HG03097 (cell line): ENCODE measurements at regions not wholly inside any gene's neighbourhood (a gene's known extent, or its start where the extent isn't known, plus 50 kb on each side); places are given as distances from the start of the nearest gene placed in this dataset.
"Not testable (repeated sequence)": the region's sequence is repeated elsewhere in the genome, so short reads cannot be mapped to it uniquely, and the experiment has no call there.

ENCODE experiments used
- ATAC-seq: cut with Tn5 transposase; IDR thresholded peaks from one replicate; pipeline ENCODE4 v1.9.1; 2021; ENCODE audit not compliant: unreplicated experiment, low FRiP score

DNA sequence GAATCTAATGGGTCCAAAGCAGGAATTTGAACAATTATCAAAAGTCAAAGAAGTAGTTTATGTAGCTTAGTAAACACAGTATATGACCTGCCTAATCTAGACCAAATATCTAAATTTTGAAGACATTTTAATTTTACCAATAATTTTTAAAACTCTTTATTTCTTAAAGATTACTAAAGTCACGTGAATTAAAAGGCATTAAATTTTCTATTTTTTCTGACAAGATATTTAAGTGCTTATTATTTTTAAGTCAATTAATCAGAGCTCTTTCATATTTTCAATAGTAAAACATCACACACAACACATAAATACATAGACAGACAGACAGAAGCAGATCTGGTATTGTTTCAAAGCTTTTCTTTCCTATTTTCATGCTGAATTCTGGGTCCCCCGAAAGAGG is 89.5 kb downstream of the ZNF467 start:
- ATAC-seq: no peak

DNA sequence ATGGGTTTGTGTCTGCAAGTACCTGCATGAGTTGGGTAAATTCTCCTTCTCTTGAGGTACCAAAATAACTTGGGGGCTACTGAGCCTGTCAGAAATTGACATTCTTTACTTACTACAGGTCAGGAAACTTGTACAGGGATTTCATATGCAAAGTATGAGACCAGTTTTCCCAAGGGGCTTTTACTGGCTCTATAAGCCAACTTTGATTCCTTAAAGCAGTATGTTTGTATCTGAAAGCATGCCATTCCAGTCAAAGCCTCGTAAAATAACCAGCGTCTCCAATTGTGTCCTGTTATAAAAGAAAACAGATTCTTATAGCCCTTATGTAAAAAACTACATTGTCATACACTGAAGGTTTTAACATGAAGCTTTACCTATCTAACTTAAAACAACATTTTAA is 90.2 kb downstream of the ZNF467 start:
- ATAC-seq: no peak

DNA sequence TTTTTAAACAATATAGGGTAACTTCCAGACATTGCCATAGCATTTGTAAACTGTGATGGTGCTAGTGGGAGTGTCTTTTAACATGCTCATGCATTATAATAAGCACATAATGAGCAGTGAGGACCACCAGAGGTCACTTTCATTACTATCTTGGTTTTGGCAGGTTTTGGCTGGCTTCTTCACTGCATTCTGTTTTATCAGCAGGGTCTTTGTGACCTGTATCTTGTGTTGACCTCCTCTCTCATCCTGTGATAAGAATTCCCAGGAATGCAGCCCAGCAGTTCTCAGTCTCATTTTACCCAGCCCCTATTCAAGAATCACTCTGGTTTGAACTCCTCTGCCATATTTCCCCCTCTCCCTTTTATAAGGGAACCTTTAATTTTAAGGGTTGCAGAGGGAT is 91.3 kb downstream of the ZNF467 start:
- ATAC-seq: no peak

DNA sequence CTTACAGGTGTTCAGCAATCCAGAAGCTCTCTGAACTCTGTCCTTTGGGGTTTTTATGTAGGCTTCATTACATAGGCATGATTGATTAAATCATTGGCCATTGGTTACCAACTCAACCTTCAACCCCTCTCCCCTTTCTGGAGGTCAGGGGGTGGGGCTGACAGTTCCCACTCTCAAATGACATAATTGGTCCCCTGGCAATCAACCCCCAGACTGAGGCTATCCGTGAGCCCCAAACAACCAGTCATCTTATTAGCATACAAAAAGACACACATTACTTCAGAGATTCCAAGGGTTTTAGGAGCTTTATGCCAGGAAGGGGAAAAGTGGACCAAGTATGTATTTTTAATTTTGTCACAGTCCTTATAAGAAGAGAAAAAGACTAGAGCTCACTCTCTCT is 92.1 kb downstream of the ZNF467 start:
- no peak for ATAC-seq

DNA sequence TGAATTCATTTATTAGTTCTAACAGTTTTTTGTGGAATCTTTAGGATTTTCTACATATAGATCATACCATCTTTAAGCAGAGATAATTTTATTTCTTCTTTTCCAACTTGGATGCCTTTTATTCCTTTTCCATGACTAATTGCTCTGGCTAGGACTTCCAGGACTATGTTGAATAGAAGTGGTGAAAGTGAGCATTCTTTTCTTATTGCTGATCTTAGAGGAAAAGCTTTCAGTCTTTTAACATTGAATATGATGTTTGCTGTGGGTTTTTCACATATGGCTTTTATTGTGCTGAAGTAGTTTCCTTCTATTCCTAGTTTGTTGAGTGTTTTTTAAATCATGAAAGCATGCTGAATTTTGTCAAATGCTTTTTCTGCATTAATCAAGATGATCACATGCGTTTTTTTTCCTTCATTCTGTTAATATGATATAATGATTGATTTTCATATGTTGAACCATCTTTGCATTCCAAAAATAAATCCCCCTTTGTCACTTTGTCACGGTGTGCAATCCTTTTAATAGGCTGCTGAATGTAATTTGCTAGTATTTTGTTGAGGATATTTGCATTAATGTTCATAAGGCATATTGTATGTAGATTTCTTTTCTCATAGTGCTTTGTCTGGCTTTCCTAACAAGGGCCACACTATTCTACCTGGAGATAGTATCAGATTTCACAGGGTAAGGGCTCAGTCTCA is 92.9 kb downstream of the ZNF467 start:
- no peak for ATAC-seq

DNA sequence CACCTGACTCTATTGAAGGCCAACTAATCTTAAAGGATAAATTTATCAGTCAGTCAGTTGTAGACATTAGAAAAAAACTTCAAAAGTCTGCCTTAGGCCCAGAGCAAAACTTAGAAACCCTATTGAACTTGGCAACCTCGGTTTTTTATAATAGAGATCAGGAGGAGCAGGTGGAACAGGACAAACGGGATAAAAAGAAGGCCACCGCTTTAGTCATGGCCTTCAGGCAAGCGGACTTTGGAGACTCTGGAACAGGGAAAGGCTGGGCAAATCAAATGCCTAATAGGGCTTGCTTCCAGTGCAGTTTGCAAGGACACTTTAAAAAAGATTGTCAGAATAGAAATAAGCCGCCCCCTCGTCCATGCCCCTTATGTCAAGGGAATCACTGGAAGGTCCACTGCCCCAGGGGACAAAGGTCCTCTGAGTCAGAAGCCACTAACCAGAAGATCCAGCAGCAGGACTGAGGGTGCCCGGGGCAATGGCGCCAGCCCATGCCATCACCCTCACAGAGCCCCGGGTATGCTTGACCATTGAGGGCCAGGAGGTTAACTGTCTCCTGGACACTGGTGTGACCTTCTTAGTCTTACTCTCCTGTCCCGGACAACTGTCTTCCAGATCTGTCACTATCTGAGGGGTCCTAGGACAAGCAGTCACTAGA is 98.5 kb downstream of the ZNF467 start:
- not testable (repeated sequence) for ATAC-seq

DNA sequence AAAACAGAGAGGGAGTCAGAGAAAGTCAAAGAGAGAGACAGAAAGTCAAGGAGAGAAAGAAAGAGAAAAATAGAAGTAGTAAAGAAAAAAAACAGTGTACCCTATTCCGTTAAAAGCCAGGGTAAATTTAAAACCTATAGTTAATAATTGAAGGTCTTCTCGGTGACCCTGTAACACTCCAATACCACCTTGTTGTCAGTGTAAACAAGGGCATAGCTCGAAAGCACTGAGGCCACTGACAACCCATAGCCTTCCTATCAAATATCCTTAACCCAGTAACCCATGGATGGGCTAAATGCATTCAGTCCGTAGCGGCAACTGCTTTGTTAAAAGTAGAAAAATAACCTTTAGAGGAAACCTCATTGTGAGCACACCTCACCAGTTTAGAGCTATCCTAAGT is 100.4 kb downstream of the ZNF467 start:
- ATAC-seq: no peak

DNA sequence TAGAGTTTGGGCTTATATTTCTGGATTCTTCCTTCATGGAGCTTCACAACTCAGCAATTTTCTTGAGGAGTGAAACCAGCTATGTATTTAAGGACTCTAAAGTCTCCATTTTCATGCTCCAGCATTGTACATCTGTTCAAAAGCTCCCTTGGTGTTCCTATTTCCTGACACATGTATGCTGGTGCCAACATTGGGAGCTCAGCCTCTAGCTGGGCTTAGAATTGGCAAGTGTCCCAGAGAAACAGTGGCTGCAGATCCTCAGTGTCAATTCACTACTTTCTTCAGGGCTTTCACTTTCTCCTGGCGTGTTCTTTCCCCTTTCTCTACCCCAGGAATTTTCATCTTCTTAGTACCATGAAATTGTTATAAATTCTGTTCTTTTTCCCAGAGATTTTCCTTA is 103.1 kb downstream of the ZNF467 start:
- ATAC-seq: no peak

DNA sequence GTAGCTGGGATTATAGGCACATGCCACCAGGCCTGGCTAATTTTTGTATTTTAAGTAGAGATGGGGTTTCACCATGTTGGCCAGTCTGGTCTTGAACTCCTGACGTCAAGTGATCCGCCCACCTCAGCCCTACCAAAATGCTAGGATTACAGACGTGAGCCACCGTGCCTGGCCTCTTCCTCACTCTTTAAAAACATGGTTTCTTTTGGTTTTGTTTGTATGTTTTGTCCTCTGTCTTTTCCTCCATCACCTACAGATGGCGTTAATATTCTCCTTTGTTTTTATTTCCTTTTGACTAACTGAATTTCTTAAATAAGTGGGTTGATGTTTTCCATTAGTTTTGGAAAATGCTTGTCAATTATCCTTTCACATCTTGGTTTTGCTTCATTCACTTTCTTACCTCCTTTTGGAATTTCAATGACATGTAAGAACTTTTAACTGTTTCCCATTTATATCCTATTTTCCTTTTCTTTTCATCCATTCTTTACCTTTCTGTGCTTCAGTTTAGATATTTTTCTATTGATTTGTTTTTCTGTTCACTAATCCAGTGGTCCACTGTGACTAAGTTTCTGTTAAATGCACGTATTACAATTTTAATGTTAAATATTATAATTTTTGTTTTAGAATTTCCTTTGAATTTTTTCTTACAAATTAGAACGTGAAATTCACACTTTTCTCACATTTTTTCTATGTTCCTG is 104.1 kb downstream of the ZNF467 start:
- no peak for ATAC-seq

DNA sequence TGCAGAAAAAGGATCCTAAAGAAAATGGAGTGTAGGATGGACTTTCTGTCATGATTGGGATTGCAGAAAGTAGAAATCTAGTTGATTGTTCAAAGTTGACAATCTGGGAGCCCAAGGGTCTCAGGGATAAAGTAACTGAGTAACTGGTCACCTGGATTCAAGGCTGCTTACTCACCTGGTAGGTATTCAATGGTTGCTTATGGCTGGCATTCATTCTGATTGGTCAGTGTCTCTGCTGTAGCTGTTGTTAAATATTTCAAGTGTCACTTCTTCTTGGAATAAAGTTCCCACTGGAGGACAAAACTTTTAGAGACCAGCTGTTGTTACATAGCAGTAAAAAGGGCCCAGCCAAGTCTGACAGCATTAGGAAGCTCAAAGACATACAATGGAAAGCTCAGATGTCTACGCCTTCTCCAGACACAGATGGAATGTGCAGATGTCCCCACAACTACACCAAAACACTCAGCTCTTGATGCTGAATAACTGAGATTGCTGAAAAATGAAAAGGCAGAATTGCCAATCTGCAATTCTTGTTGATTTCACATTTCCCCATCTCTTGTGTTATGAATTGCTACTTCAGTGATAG is 106.9 kb downstream of the ZNF467 start:
- no peak for ATAC-seq

DNA sequence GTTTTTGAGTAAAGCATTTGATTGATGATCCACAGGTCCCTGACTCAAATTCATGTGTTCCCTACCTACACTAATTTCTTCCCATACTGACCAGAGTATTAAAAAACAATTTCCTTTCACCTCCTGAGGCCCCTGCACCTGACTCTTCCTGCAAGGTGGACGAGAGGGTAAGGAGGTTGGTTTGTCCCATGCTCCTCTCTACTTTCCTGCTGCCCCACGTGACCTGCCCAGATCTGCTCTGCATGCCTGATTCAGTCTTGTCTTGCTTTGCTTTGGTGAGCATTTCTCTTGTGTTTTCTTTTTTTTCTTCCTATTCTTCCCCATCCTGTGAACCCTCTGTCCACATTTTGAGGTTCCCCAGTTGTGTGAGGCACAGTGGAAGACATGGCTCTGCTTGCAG is 107.8 kb downstream of the ZNF467 start:
- ATAC-seq: not testable (repeated sequence)

DNA sequence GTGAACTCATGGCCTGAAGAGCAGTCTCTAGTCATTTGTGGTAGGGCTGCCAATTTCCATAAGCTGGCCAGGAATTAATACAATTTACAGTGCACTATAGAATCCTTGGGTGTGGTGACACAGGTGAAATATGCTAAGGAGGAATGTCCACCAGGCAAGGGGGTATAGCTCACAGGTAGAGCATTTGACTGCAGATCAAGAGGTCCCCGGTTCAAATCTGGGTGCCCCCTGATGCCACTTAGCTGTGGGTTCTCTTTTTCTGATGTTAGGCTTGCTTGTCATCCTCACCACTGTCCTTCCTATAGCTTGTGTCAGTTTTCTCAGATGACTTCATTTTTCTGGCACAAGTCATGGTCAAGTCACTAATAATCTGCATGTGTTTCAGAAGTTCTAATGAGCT is 108.7 kb downstream of the ZNF467 start:
- no peak for ATAC-seq

DNA sequence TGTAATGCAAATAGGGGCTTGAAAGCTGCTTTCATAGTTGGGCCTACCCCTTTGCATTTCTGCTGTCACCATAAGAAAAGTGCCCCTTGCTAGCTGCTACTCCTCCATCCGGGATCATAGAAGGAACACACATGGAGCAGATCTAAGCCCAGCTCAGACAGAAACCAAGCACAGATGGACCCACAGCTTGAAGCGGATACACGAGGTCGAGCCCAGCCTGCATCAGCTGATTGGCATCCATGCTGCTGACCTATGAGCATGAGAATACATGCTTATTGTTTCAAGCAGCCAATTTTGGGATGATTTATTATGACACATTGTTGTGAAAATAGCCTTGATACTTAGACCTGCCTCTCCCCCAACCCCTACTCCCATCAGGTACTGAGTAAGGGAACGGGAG is 109.2 kb downstream of the ZNF467 start:
- no peak for ATAC-seq

DNA sequence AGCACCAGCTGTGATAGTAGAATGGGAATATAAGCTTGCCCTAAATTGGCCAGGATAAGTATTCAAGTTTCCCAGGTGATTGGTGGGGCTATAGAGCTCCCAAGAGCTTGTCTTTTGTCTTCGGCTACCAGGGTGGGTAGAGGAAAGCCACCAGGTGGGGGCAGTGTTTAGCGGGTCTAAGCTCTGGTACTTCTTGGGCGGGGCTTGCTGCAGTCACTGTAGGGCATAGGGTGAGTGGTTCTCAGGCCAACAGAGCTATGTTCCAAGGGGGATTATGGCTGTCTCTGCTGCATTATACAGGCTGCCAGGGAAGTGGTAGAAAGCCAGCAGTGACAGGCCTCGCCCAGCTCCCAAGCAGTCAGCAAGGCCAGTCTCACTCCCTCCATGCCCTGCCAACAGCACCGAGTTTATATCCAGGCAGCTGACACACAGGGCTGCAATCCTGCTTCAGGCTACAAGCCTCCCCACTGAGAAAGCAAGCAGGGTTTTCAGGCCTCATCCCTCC is 110.7 kb downstream of the ZNF467 start:
- ATAC-seq: no peak

DNA sequence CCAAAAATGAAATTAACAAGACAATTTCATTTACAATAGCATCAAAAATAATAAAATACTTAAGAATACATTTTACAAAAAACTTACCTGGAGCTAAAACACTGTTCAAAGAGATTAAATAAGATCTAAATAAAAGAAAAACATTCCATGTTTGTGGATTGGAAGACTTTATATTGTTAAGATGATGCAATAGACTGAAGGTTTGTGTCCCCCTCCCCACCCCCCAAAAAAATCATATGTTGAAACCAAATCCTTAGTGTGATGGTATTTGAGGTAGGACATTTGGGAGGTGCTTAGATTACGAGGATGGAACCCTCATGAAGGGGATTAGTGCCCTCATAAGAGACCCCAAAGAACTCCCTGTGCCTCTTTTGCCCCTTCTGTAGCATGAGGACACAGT is 117.6 kb downstream of the ZNF467 start:
- ATAC-seq: no peak

DNA sequence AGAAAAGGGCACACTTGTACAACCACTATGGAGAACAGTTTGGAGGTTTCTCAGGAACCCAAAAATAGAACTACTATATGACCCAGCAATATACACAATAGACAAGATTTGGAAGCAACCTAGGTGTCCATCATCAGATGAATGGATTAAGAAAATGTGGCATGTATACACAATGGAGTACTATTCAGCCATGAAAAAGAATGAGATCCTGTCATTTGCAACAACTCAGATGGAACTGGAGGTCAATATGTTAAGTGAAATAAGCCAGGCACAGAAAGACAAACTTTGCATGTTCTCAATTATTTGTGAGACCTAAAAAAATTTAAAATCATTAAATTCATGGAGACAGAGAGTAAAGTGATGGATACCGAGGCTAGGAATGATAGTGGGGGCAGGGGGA is 118.8 kb downstream of the ZNF467 start:
- ATAC-seq: no peak

DNA sequence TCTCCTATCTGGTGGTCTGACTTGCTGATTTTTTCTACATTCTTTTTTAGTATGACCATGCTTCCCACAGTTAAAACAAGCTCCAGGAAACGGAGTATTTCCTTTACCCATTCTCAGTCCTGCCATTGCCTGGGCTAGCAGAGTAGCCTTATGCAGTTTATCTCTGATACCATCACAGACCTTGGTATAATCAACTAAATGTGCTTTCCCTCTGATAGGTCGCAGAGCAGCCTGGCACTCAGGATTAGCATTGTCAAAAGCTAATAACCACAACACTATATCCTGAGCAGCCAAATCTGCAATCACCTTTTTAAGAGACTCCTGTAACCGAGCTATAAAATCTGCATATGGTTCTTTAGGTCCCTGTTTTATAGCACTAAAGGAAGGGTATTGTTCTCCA is 123.2 kb downstream of the ZNF467 start:
- not testable (repeated sequence) for ATAC-seq

DNA sequence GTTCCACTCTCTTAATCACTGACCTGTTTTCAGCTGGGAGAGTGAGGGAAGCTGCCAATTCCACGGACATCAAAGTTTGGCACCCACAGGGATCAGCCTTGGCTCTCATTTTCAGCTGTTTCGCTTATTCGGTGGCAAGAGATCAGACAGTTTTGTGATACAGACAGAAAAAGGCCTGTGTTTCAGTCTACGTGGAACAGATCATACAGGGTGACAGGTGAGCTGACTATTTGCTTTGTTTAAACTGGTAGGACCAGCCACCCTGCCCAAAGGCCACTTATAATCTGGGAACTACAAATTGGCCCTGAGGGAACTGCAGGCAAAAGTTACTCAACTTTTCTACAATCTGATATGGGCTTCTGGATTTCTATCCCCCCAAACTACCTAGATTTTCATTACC is 128.6 kb downstream of the ZNF467 start:
- no peak for ATAC-seq

DNA sequence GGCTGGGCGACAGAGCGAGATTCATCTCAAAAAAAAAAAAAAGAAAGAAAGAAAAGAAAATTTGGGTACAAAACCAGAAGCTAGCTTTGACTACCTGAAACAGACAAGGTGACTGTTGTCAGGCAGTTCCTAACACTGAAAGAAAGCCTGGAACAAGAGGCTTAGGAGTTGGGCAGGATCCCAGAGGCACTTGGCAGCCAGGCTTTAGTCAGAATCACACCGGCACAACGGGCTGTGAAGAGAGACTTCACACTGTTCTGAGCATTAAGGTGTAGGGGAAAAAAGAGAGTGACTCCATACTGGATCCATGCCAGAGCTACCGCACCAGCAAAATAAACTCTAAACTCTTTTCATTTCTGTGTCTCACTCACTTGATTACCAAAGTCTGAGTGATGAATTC is 130.8 kb downstream of the ZNF467 start:
- no peak for ATAC-seq

DNA sequence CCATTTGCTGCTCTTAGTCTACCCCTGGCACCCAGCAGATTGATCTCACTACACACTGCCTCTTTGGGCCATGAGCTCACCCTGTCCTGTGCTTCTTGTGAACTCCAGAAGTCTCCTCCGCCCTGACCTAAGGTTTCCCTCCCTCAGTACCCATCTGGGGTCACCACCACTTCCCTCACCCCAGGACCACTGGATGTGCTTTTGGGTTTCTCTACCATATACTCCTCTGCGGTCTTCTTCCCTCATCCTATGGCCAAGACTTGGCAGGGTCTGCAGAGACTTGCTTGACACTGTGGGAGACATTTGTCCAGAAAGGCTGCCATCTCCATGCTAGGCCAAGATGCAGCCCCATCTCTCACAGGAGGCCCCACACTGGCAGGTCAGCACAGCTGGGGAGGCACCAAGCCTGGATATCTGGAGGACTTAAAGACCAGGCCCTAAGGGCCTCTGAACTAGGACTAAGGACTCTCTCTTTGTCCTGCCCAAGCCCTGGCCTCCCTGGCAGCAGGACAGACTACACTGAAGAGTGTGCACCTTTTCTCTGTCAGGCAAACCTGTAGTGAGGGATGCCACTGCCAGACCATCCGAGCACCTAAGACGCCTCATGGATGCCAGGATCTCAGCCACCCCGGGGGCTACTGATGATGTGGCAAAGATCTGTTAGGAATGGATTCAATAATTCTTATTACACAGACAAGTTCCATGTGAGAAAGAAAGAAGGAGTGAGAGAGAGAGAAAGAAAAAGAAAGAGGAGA is 134.6 kb downstream of the ZNF467 start:
- ATAC-seq: no peak
